K562 (cell line): ENCODE measurements at regions not wholly inside any gene's neighbourhood (a gene's known extent, or its start where the extent isn't known, plus 50 kb on each side); places are given as distances from the start of the nearest gene placed in this dataset.

Experiments used
- ATAC-seq: fragments of 200-7000 bp; cut with Tn5 transposase; 3 replicates; pipeline ENCODE4 v1.9.1; 2020; ENCODE audit warnings: moderate library complexity
- BruUV-seq: library from RNA; stranded (reverse); fragments of 400-500 nt; replicated peaks from 2 replicates; lab custom pipeline; 2021; lab: Mats Ljungman, UMichigan
- CTCF ChIA-PET: fragments of 300-600 bp; formaldehyde crosslinking; extraction: SDS; loops from one replicate; lab custom pipeline; 2021; ENCODE audit warnings: low intra/inter-chr PET ratio; lab: Yijun Ruan, JAX
- POLR2A ChIA-PET: fragments of 300-600, 350-650 bp; sonication (Branson Sonifier 250); formaldehyde crosslinking; extraction: SDS; loops from one replicate; lab custom pipeline; 2021; ENCODE audit warnings: antibody characterized with exemption, inconsistent platforms; lab: Yijun Ruan, JAX
- DNase-seq, 4 experiments: peaks; one replicate each; pipeline versions ENCODE4 v3.0.0 to v3.0.0-alpha.2; 2011 to 2018; ENCODE audit warnings: low spot score in 3 of 4, mixed read lengths in 3 of 4; ENCODE audit errors: extremely low read depth in 1 of 4
- FAIRE-seq: peaks from 2 replicates; lab custom pipeline; 2011; peaks lifted over from hg19 to GRCh38; lab: Jason Lieb, UNC
- H2AFZ ChIP-seq: 2 replicates; pipeline ENCODE4 v1.6.0; 2011; ENCODE audit warnings: low read depth, low read length, control low read depth, inconsistent platforms
- H3K27ac ChIP-seq: fragments of 200-600 bp; 3 replicates; pipeline ENCODE4 v1.8.0; 2011; ENCODE audit warnings: low read depth, mild to moderate bottlenecking, control low read depth, inconsistent platforms, low read length, moderate library complexity, mixed read lengths; ENCODE audit errors: extremely low read depth
- H3K27me3 ChIP-seq, 2 experiments: fragments of 300-600 bp in 1 of 2; 2 replicates in 1 of 2; 3 replicates in 1 of 2; pipeline versions ENCODE4 v1.6.0 to v1.8.0; 2011; ENCODE audit warnings: inconsistent platforms in 2 of 2, low read length in 2 of 2, mild to moderate bottlenecking in 1 of 2, mixed read lengths in 1 of 2, moderate library complexity in 1 of 2; ENCODE audit not compliant: control insufficient read depth in 2 of 2, insufficient read depth in 2 of 2
- H3K36me3 ChIP-seq: fragments of 300-600 bp; 3 replicates; pipeline ENCODE4 v1.8.0; 2011; ENCODE audit warnings: mild to moderate bottlenecking, low read length, inconsistent platforms; ENCODE audit not compliant: control insufficient read depth, insufficient read depth
- H3K4me1 ChIP-seq, 2 experiments: fragments of 200-600 bp in 1 of 2; replicated peaks in 1 of 2; 2 replicates in 1 of 2; 3 replicates in 1 of 2; pipeline versions ENCODE4 v1.5.1 to v1.8.0; 2011; ENCODE audit warnings: inconsistent platforms in 2 of 2, low read length in 2 of 2, mild to moderate bottlenecking in 1 of 2, mixed read lengths in 1 of 2, moderate library complexity in 1 of 2; ENCODE audit not compliant: control insufficient read depth in 2 of 2, insufficient read depth in 2 of 2
- H3K4me2 ChIP-seq: 2 replicates; pipeline ENCODE4 v1.6.1; 2011; ENCODE audit warnings: low read length, control low read depth, inconsistent platforms, mixed read lengths; ENCODE audit not compliant: insufficient read depth
- H3K4me3 ChIP-seq: fragments of 200-600 bp; sonication (generic), shearing (Covaris generic); 2 replicates; pipeline ENCODE4 v1.5.1; 2016; ENCODE audit warnings: control low read depth, inconsistent platforms
- H3K79me2 ChIP-seq: fragments of 200-600 bp; 3 replicates; pipeline ENCODE4 v1.8.0; 2011; ENCODE audit warnings: low read length, inconsistent platforms; ENCODE audit not compliant: control insufficient read depth, insufficient read depth
- H3K9ac ChIP-seq, 2 experiments: 2 replicates each; pipeline versions ENCODE4 v1.6.0 to v1.6.1; 2011; ENCODE audit warnings: low read depth in 2 of 2, low read length in 2 of 2, control low read depth in 1 of 2, inconsistent platforms in 1 of 2, mild to moderate bottlenecking in 1 of 2, mixed read lengths in 1 of 2; ENCODE audit not compliant: insufficient read depth in 1 of 2
- H3K9me1 ChIP-seq: one replicate; pipeline ENCODE4 v1.6.0; 2011; ENCODE audit warnings: inconsistent platforms, mild to moderate bottlenecking, low read length, moderate library complexity; ENCODE audit not compliant: control insufficient read depth, insufficient read depth
- H3K9me3 ChIP-seq: replicated peaks from 2 replicates; pipeline ENCODE4 v1.5.1; 2011; ENCODE audit warnings: low read depth, low read length, inconsistent platforms; ENCODE audit not compliant: control insufficient read depth, insufficient read depth
- H4K20me1 ChIP-seq: replicated peaks from 2 replicates; pipeline ENCODE4 v1.6.1; 2011; ENCODE audit warnings: low read length, inconsistent platforms, mixed read lengths; ENCODE audit not compliant: control insufficient read depth, insufficient read depth
- CEBPG ChIP-seq, 3 experiments: fragments of 200-800 bp in 1 of 3; sonication (Bioruptor generic) in 1 of 3; sonication (generic) in 1 of 3; formaldehyde crosslinking in 1 of 3; IDR thresholded peaks in 2 of 3; conservative IDR thresholded peaks in 1 of 3; 2 replicates each; pipeline versions ENCODE4 v1.6.1 to v1.8.0; 2016 to 2022; ENCODE audit warnings: missing compliant biosample characterization in 2 of 3, missing genetic modification characterization in 2 of 3, mild to moderate bottlenecking in 1 of 3, missing genetic modification reagents in 1 of 3
- GABPB1 ChIP-seq: sonication (generic); formaldehyde crosslinking; IDR thresholded peaks from 2 replicates; pipeline ENCODE4 v1.8.0; 2022; ENCODE audit warnings: mild to moderate bottlenecking, missing genetic modification reagents
- LARP7 ChIP-seq: fragments of 450-650 bp; IDR thresholded peaks from 2 replicates; pipeline ENCODE4 v1.6.1; 2016
- ZBTB8A ChIP-seq: fragments of 450-650 bp; IDR thresholded peaks from 2 replicates; pipeline ENCODE4 v1.6.1; 2018; ENCODE audit warnings: mild to moderate bottlenecking, moderate library complexity; ENCODE audit not compliant: partially characterized antibody
- ZKSCAN3 ChIP-seq: fragments of 250-450 bp; sonication (Bioruptor Pico); IDR thresholded peaks from 2 replicates; pipeline ENCODE4 v1.4.0; 2020
- ZNF12 ChIP-seq: sonication (generic); formaldehyde crosslinking; IDR thresholded peaks from 2 replicates; pipeline ENCODE4 v1.4.0; 2020; ENCODE audit warnings: mild to moderate bottlenecking, missing genetic modification reagents
- ZNF197 ChIP-seq: fragments of 200-800 bp; sonication (Bioruptor generic); IDR thresholded peaks from 2 replicates; pipeline ENCODE4 v1.6.1; 2016; ENCODE audit warnings: low read depth, missing genetic modification characterization, missing compliant biosample characterization
- ZNF644 ChIP-seq: fragments of 200-800 bp; sonication (Bioruptor generic); IDR thresholded peaks from 2 replicates; pipeline ENCODE4 v1.6.1; 2016; ENCODE audit warnings: low read depth, missing genetic modification characterization, missing compliant biosample characterization
- WGBS: fragments of 100-300 bp; shearing (Covaris generic); methylation state at CpG from one replicate; pipeline ENCODE4 v1.1.6; 2016; ENCODE audit warnings: low coverage, mixed read lengths; ENCODE audit not compliant: insufficient coverage; ENCODE audit errors: missing lambda C conversion rate; 5-methylcytosine and 5-hydroxymethylcytosine counted together
- in situ Hi-C: fragments of 300-500 bp; cut with MboI; formaldehyde crosslinking; loops from 4 replicates; pipeline ENCODE4 v1.15.0; 2018; ENCODE audit warnings: inconsistent platforms, mixed read lengths
- intact Hi-C: fragments of 100-400 bp; cut with micrococcal nuclease; formaldehyde crosslinking; loops from 2 replicates; pipeline ENCODE4 v1.14.2; 2022
- TF ChIP-seq, protein P1 (sequence below): sonication (generic); formaldehyde crosslinking; IDR thresholded peaks from 2 replicates; pipeline ENCODE4 v1.8.0; 2023; ENCODE audit warnings: mild to moderate bottlenecking, missing genetic modification reagents
- TF ChIP-seq, protein P2 (sequence below), 2 experiments: fragments of 450-650 bp in 1 of 2; sonication (generic) in 1 of 2; formaldehyde crosslinking in 1 of 2; IDR thresholded peaks in 1 of 2; conservative IDR thresholded peaks in 1 of 2; 2 replicates each; pipeline versions ENCODE4 v1.6.1 to v1.8.1; 2016 to 2023; ENCODE audit warnings: mild to moderate bottlenecking in 2 of 2, moderate library complexity in 2 of 2, inconsistent platforms in 1 of 2, missing genetic modification reagents in 1 of 2
- TF ChIP-seq, protein P3 (sequence below): fragments of 200-400 bp; formaldehyde crosslinking; IDR thresholded peaks from 2 replicates; pipeline ENCODE4 v1.6.1; 2017; ENCODE audit warnings: mild to moderate bottlenecking, low read depth, low read length, moderate library complexity
- TF ChIP-seq, protein P4 (sequence below): fragments of 450-650 bp; IDR thresholded peaks from 2 replicates; pipeline ENCODE4 v1.6.1; 2016; ENCODE audit warnings: antibody characterized with exemption

DNA sequence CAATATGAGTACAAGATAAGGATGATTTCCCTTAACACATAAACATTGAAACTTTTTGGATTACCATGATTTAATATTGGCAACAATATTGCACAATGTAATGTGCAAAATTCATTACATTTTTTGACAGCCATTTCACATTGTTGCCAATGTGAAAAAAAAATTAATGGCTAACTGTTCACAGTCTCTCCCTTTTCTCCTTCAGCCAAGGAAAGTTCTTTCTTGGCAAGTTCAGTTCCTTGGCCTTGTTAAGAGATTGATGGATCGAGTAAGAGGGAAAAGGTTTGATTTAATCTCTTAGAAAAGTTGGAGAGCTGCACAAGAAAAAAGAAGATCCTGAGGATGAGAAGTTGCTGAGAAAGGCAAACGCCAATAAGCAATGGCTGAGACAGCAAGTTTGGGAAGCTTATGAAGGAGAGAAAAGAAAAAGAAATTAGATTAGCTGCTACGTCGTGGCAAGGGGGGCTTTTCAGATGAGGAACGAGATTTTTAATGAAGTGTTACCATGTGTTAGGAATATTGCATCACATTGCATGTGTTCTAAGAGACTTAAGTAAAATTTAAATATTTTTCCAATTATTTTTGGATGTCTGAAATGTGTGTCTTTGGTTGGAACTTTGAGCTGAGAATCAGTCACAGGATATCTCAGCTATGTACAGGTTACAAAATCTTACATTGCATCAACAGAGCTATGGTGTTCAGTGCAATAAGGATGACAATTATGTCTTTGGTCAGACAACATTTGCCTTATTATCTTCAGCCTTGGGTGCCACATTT lies 61.4 kb upstream of the ZNF280D start:
- no peaks in the 10 kb centered on the region for H3K9me3 ChIP-seq
- 9% methylated on average over 5 of the region's 5 CpGs for WGBS
- FAIRE-seq = no peak
- no peak overlapping the region for H3K27ac ChIP-seq
- no peaks in the 10 kb centered on the region for H3K9me1 ChIP-seq
- in situ Hi-C loops = no loop called here
- no peaks in the 10 kb centered on the region for H3K27me3 ChIP-seq
- no peaks in the 10 kb centered on the region for H3K4me1 ChIP-seq
- CTCF ChIA-PET = no interaction called here
- no peaks in the 10 kb centered on the region for H4K20me1 ChIP-seq
- no peaks in the 10 kb centered on the region for H3K36me3 ChIP-seq
- ATAC-seq = no peak
- BruUV-seq = no TSS peak
- POLR2A ChIA-PET = no interaction called here
- DNase-seq = no peak
- no peak overlapping the region for H3K4me3 ChIP-seq
- H2AFZ ChIP-seq = no peak overlapping the region
- no peaks in the 10 kb centered on the region for H3K79me2 ChIP-seq
- no peak overlapping the region for H3K9ac ChIP-seq
- no peak overlapping the region for H3K4me2 ChIP-seq
- intact Hi-C loops = no loop called here
- TF ChIP-seq, protein P1, sequence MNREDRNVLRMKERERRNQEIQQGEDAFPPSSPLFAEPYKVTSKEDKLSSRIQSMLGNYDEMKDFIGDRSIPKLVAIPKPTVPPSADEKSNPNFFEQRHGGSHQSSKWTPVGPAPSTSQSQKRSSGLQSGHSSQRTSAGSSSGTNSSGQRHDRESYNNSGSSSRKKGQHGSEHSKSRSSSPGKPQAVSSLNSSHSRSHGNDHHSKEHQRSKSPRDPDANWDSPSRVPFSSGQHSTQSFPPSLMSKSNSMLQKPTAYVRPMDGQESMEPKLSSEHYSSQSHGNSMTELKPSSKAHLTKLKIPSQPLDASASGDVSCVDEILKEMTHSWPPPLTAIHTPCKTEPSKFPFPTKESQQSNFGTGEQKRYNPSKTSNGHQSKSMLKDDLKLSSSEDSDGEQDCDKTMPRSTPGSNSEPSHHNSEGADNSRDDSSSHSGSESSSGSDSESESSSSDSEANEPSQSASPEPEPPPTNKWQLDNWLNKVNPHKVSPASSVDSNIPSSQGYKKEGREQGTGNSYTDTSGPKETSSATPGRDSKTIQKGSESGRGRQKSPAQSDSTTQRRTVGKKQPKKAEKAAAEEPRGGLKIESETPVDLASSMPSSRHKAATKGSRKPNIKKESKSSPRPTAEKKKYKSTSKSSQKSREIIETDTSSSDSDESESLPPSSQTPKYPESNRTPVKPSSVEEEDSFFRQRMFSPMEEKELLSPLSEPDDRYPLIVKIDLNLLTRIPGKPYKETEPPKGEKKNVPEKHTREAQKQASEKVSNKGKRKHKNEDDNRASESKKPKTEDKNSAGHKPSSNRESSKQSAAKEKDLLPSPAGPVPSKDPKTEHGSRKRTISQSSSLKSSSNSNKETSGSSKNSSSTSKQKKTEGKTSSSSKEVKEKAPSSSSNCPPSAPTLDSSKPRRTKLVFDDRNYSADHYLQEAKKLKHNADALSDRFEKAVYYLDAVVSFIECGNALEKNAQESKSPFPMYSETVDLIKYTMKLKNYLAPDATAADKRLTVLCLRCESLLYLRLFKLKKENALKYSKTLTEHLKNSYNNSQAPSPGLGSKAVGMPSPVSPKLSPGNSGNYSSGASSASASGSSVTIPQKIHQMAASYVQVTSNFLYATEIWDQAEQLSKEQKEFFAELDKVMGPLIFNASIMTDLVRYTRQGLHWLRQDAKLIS = no peak
- TF ChIP-seq LARP7 = no peak
- no peak for TF ChIP-seq ZNF12 (CRISPR knock-in tag)
- TF ChIP-seq, protein P2, sequence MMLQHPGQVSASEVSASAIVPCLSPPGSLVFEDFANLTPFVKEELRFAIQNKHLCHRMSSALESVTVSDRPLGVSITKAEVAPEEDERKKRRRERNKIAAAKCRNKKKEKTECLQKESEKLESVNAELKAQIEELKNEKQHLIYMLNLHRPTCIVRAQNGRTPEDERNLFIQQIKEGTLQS (IDR thresholded peaks at IDR 0.05) = 0 out of 2 replicates have a peak, but pooled peaks have one; percentile 16
- TF ChIP-seq, protein P2 (CRISPR knock-in tag; conservative IDR thresholded peaks at IDR 0.05) = no peak
- peak; percentile 43; the same call in 1 of the 2 replicates for TF ChIP-seq CEBPG (CRISPR knock-in tag; IDR thresholded peaks at IDR 0.05)
- TF ChIP-seq CEBPG (tag; conservative IDR thresholded peaks at IDR 0.05 in 1 of 2, IDR thresholded peaks at IDR 0.05 in 1 of 2) = peak in 1 of 2 experiments; percentile 42; a peak in 1 of 4 replicates
- no peak for TF ChIP-seq ZKSCAN3
- TF ChIP-seq, protein P3, sequence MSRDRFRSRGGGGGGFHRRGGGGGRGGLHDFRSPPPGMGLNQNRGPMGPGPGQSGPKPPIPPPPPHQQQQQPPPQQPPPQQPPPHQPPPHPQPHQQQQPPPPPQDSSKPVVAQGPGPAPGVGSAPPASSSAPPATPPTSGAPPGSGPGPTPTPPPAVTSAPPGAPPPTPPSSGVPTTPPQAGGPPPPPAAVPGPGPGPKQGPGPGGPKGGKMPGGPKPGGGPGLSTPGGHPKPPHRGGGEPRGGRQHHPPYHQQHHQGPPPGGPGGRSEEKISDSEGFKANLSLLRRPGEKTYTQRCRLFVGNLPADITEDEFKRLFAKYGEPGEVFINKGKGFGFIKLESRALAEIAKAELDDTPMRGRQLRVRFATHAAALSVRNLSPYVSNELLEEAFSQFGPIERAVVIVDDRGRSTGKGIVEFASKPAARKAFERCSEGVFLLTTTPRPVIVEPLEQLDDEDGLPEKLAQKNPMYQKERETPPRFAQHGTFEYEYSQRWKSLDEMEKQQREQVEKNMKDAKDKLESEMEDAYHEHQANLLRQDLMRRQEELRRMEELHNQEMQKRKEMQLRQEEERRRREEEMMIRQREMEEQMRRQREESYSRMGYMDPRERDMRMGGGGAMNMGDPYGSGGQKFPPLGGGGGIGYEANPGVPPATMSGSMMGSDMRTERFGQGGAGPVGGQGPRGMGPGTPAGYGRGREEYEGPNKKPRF = no peak
- TF ChIP-seq ZNF644 (tag) = no peak
- TF ChIP-seq GABPB1 = no peak
- no peak for TF ChIP-seq ZNF197 (CRISPR knock-in tag)
- no peak for TF ChIP-seq ZBTB8A
- TF ChIP-seq, protein P4, sequence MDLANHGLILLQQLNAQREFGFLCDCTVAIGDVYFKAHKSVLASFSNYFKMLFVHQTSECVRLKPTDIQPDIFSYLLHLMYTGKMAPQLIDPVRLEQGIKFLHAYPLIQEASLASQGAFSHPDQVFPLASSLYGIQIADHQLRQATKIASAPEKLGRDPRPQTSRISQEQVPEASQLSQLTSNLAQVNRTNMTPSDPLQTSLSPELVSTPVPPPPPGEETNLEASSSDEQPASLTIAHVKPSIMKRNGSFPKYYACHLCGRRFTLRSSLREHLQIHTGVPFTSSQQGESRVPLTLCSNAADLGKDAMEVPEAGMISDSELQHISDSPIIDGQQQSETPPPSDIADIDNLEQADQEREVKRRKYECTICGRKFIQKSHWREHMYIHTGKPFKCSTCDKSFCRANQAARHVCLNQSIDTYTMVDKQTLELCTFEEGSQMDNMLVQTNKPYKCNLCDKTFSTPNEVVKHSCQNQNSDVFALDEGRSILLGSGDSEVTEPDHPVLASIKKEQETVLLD = no peak
